ENCODE measurements at regions not wholly inside any gene's neighbourhood (a gene's known extent, or its start where the extent isn't known, plus 50 kb on each side); places are given as distances from the start of the nearest gene placed in this dataset.
A peak's percentile ranks its signal among the peaks of the same experiment; 100 is the strongest.
"Not testable (repeated sequence)": the region's sequence is repeated elsewhere in the genome, so short reads cannot be mapped to it uniquely, and the experiment has no call there.

GRCh38 chr10:90286941-90287340, 570.9 kb downstream of the HTR7 start:
- no peak for DNase-seq

DNA sequence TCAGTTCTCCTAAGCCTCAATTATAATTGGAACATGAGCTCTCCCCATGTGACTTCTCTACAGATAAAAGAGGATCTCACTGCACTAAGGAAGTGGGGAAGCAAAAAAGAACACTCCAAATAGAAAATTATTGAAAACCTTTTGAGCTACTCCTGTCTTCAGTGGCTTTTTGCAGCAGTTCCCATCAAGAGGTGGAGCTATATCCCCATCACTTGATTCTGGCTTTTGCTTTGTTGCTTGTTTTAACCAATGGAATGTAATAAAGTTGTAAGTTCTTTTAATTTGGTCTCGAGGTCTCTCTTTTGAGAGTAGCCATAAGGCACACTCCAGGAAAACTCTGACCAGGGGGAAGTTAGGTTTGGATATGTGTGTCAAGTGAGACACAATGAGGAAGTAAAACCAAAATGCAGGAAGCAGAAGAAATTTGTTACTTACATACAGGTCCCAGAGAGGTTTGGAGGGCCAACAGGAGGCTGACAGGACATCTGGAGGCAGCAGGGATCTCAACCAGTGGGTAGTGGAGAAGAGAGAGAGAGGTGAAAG, 569.4 kb downstream of the HTR7 start:
- peak in 2 of 14 donors; percentile 10 to 14 for DNase-seq

GRCh38 chr10:90289037-90289436, 568.8 kb downstream of the HTR7 start:
- DNase-seq: no peak

GRCh38 chr10:90293616-90294015, 564.2 kb downstream of the HTR7 start:
- no peak for DNase-seq

- not testable (repeated sequence) for DNase-seq
Observed at GRCh38 chr10:90294821-90295540, 562.9 kb downstream of the HTR7 start.

DNA sequence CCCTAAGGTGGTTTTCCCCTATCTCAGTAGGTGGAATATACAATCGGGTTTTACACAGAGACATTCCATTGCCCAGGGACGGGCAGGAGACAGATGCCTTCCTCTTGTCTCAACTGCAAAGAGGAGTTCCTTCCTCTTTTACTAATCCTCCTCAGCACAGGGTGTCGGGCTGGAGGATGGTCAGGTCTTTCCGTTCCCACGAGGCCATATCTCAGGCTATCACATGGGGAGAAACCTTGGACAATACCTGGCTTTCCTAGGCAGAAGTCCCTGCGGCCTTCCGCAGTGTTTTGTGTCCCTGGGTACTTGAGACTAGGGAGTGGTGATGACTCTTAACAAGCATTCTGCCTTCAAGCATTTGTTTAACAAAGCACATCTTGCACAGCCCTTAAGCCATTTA, 555.8 kb downstream of the HTR7 start:
- DNase-seq: not testable (repeated sequence)

- no peak for DNase-seq
Observed at GRCh38 chr10:90302758-90303481, 554.9 kb downstream of the HTR7 start.

DNA sequence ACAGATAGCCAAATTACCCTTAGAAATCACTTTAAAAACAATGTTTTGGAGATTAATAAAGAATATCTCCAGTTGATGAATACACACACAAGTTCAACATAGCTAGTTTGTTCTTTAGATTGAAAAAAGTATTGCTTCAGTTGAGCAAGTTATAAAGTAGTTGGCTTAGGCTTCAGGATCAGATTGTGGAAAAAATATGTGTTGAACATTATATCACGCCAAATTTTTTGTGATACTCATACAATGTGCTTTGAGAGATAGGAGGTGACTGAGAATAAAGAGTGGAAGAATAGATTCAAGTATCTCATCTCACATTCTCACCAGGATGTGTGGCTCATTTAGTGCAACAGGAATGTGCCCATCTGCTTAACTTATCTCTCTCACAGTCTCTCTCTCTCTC, 553.3 kb downstream of the HTR7 start:
- no peak for DNase-seq

DNA sequence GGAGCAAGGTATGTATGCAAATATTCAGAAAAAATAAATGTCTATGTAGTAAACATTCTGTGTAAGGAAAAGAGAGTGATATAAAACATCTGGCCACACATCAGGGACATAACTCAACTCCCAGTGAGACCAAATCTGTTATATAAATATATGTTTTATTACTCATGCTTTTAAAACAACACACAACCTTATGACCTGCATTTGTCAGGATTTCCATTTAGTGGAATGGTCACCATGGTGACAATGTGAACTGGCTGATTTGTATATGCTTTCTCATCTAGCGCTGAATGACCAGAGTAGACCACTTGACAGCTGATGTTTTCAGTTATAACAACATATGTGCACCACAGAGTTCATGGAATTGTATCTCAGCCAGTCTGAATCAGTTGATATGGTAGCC, 551.7 kb downstream of the HTR7 start:
- DNase-seq: no peak

GRCh38 chr10:90308223-90308622, 549.6 kb downstream of the HTR7 start:
- DNase-seq: no peak

- DNase-seq: no peak
Observed at GRCh38 chr10:90313576-90314325, 544.1 kb downstream of the HTR7 start.

- DNase-seq: no peak
Observed at GRCh38 chr10:90314718-90315117, 543.1 kb downstream of the HTR7 start.

- DNase-seq: no peak
Observed at GRCh38 chr10:90317172-90317571, 540.7 kb downstream of the HTR7 start.

DNA sequence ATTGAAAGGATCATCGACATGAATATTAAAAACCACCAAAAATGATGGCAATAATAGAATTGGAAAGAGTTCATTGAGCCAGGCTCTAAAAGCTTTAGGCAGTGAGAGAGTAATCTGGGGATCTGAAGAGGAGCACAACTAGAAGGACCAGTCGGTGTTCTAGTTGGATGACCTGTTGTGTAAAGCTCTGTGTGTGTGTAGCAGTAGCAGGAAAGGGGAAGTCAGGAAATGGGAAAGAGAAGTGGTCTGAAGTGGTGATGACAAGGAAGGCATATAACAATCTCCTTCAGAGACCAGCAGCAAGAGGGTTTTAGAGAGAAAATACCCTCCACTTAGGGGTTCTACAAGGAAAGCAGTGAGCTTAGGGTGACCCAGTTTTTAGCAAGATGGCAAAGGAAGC, 539.2 kb downstream of the HTR7 start:
- no peak for DNase-seq

DNA sequence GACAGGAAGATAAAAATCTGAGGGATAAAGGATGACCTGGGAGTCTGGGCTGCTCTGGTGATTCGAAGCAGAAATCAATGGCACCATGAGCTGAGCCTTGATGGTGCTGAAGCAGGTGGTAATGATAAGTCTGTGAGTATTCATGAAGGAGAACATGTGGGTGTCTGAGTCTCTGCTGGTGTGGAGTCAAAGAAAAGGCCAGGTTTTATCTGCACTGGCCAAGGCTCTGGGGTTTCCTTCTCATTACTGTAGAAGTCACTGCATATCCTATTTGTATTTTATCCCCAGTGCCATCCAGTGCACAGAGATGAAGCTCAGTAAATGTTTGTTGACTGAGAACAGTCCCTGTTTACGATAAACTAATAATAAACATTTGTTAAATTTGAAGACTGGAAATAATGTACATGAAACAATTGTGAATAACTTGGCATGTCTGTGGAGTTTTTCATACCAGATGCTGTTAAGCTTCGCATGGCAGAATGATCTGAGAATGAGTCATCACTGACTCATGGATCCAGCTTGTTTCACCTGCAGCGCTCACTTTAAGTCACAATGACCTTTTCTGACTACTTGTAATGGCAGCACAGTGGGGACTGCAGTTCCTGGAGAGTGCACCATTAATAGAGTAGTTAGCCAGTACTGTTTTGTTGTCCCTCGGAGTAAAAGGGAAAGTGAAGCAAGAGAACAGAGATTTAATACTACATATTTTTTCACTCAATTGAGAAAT, 538.5 kb downstream of the HTR7 start:
- DNase-seq: no peak

GRCh38 chr10:90321132-90321816, 536.6 kb downstream of the HTR7 start:
- no peak for DNase-seq

DNA sequence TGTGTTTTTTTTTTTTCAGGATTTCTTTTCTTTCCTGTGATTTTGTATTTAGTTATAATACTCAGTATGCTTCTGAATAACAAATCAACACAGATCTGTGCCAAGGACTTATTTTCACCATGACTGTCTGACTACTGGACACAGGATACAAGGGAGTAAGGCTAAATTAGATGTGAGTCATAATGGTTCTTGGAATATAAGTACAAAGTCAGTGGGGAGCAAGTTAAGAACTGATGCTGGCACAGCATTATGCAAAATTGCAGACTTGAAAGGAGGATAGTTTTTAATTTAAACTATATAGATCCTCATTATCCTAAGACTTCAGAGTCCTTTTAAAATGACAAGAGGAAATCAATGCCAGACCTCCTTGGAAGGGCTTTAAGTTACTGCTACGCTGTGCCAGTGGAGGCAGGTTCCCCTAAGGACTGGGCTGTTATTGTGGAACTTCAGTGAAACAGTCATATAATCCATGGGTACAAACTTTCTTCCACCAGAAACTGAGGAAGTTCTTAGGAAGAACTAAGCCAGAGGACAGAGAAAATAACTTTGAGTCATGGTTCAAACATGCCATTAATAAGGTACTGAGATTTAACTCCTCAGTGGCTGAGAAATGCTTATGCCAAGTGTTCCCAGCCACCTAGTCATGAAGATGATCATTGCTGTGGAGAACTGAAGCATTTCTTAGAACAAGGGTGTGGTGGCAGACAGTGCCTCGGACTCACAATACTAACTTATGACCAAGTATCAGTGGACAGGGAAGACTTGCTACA, 531.2 kb downstream of the HTR7 start:
- no peak for DNase-seq

DNA sequence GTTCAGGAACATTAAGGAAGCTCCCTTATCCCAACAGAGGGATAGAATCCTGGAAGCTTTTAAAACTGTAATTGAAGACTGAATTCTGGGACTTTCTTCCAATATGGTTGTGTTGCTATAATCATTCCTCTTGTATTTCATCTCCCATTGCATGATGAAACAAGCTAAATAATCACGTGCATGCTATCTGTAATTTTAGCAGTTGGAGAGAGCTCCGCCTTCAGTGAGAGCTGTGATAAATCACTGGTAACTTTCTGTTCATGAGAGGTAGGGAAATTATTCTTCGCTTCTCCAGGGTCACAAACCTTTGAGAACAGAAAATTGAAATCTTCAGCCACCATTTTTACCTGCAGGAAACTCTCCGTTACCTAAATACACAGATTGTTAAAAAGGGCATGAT, 530.2 kb downstream of the HTR7 start:
- DNase-seq: no peak

DNA sequence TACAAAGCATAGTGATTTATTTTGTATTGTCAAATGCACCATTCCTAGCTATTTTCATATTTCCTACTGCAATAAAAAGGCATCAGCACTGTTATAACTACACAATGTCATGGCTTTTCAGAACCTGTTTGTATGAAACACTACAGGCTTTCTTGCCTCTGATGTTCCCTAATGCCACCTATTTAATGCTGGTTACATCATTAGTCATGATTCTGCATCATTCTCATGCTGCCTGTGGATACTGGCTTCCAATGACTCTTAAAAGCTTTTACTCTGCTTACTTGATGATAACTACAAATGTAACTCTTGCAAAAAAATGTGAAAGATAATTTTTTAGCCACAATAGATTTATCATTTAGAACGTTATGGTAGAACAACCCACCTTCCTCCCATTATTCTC, 529.4 kb downstream of the HTR7 start:
- DNase-seq: no peak

GRCh38 chr10:90328896-90329295, 528.9 kb downstream of the HTR7 start:
- no peak for DNase-seq

DNA sequence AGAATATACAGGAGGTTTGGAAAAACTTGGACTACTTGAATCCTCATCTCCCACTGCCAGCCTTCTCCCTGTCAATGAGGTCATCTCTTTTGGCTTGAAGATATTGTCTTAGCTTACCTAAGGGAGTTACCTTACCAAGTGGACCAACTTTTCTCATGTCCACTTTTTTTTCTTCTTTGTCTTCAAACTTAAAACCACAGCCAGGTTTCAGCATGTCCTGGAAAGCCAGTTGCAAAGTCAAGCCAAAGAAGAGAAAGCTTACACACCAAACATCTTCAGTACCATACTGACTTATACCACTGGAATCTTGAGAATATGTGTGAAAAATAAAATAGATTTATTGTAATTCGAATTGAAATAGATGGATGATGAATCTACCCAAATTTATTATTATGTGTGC, 520.5 kb downstream of the HTR7 start:
- no peak for DNase-seq
